Mucosa of stomach (tissue), 1 donor: ENCODE measurements at regions not wholly inside any gene's neighbourhood (a gene's known extent, or its start where the extent isn't known, plus 50 kb on each side); places are given as distances from the start of the nearest gene placed in this dataset.

Source experiments
- H3K27me3 ChIP-seq: one replicate; pipeline ENCODE4 v1.7.0; 2013; ENCODE audit warnings: mild to moderate bottlenecking, low read length; ENCODE audit not compliant: control insufficient read depth, insufficient read depth
- H3K36me3 ChIP-seq: one replicate; pipeline ENCODE4 v1.7.0; 2013; ENCODE audit warnings: low read length; ENCODE audit not compliant: control insufficient read depth, insufficient read depth
- H3K4me1 ChIP-seq: one replicate; pipeline ENCODE4 v1.7.0; 2013; ENCODE audit warnings: mild to moderate bottlenecking, low read length; ENCODE audit not compliant: control insufficient read depth, insufficient read depth
- H3K4me3 ChIP-seq: one replicate; pipeline ENCODE4 v1.7.0; 2013; ENCODE audit warnings: low read length
- H3K9ac ChIP-seq: one replicate; pipeline ENCODE4 v1.7.0; 2013; ENCODE audit warnings: mild to moderate bottlenecking, low read length, moderate library complexity
- H3K9me3 ChIP-seq: one replicate; pipeline ENCODE4 v1.7.0; 2013; ENCODE audit warnings: mild to moderate bottlenecking, low read length, moderate library complexity; ENCODE audit not compliant: control insufficient read depth
- donor health status: Pancreatic carcinoma.

DNA sequence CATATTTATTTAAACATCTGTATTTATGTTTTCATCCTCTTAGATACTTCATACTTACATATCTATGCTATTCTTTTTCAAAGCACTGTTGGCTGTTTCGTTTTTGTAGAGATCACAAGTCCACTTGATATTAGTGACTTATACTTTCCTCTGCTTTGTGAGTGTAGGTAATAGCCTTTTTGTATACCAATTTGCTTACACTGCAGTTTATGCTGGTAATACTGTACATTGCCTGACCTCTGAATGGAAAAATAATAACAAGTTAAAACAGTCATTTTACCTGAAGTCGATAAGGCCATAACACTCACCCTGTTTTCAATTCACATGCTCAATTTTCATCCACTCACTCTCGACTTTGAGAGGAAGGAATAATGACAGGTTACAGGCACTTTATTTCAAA is 89.9 kb upstream of the NANOGP8 start:
- no peaks in the 10 kb centered on the region for H3K36me3 ChIP-seq
- no peaks in the 10 kb centered on the region for H3K27me3 ChIP-seq
- no peaks in the 10 kb centered on the region for H3K4me1 ChIP-seq
- no peak overlapping the region for H3K9ac ChIP-seq
- H3K4me3 ChIP-seq, result no peak overlapping the region
- H3K9me3 ChIP-seq, result no peaks in the 10 kb centered on the region

DNA sequence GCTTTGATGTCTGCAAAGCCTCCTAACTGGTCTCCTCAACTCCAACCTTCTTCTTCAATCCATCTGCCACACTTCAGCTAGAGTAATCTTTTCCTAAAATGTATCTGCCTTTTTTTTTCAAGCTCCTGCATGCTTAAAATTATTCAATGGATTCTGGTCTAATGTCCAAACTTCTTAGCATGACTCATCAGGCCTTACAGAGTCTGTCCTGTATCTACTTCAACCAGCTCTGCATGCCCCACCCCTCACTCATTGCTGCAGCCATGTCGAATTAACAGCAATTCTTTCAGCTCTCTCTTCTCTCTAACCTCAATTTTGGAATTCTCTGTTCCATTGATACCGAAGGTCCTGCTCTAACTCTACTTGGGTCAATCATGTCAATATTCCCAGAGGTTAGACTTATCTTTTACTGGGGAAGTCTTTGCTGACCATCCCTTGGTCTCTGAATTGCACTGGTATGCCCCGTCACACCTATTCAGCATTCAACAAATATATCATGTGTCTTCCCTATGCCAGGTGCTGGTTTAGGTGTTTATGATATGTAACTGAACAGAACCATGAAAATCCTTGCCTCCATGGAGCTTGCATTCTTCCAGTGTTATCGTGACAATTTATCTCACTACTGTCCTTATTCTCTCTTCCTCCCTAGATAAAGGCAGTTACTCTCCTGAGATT is 88.5 kb upstream of the NANOGP8 start:
- H3K4me1 ChIP-seq, result no peaks in the 10 kb centered on the region
- no peak overlapping the region for H3K9ac ChIP-seq
- H3K9me3 ChIP-seq, result no peaks in the 10 kb centered on the region
- no peaks in the 10 kb centered on the region for H3K36me3 ChIP-seq
- H3K27me3 ChIP-seq, result no peaks in the 10 kb centered on the region
- H3K4me3 ChIP-seq, result no peak overlapping the region

DNA sequence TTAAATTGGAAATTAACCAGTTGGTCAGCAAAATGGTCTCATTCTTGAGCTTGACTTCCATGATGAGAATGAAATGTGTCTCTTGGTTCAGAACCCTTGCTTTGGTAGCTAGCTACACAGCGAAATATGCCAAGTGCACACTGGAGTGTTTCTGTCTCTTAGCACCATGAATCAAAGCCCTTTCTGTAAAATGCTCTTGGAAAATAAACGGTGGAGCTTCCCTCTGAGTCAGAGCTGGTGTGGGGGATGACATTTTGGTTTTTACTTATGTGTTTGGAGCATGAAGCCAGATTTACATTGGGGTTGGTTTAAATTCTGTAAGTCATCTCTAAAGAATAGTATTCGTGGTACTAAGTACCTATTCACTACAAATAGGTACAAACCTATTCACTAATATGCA is 85.1 kb upstream of the NANOGP8 start:
- Histone ChIP-seq H3K36me3 (no peaks in the 10 kb centered on the region), H3K9ac (no peak overlapping the region), H3K27me3 (no peaks in the 10 kb centered on the region), H3K4me1 (no peaks in the 10 kb centered on the region), H3K4me3 (no peak overlapping the region), H3K9me3 (no peaks in the 10 kb centered on the region)

DNA sequence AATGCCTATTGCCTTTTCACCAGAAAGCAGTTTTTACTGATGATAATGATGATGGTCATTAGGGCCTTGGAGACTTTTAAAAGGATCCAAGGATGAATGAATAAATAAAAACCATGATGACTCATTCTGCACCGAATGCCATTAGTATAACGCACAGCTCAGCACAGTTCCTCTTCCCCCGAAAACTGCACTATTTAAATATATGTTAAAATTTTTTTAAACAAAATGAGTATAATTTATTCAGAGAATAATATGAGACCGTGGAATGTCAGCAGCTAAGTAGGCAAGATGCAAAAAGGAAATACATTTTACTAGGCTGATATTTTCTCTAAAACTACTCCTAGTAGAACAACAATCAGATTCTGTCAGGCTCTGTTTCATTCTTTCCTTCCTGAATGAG is 83.4 kb upstream of the NANOGP8 start:
- H3K9me3 ChIP-seq, result no peaks in the 10 kb centered on the region
- no peaks in the 10 kb centered on the region for H3K4me1 ChIP-seq
- no peaks in the 10 kb centered on the region for H3K27me3 ChIP-seq
- H3K4me3 ChIP-seq, result no peak overlapping the region
- no peaks in the 10 kb centered on the region for H3K36me3 ChIP-seq
- no peak overlapping the region for H3K9ac ChIP-seq

DNA sequence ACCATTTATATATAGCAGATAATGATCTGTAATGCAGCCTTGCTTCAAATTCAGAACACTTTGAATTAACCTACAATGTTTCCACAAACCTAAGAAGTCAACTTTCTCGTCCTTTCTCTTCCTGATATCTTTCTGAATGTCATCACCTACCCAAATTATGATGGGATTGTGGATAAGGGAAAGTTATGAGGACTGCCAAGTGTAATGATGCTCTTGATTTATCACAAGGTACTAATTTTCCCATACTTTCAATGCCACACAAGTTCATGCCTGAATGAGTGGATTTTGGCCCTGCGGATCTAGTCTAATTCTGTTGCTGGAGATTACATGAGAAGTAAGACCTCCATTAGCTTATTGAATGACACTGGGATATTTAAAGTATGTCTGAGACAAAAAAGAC is 82.6 kb upstream of the NANOGP8 start:
- Histone ChIP-seq H3K9me3 (no peaks in the 10 kb centered on the region), H3K4me1 (no peaks in the 10 kb centered on the region), H3K27me3 (no peaks in the 10 kb centered on the region), H3K9ac (no peak overlapping the region), H3K4me3 (no peak overlapping the region), H3K36me3 (no peaks in the 10 kb centered on the region)

DNA sequence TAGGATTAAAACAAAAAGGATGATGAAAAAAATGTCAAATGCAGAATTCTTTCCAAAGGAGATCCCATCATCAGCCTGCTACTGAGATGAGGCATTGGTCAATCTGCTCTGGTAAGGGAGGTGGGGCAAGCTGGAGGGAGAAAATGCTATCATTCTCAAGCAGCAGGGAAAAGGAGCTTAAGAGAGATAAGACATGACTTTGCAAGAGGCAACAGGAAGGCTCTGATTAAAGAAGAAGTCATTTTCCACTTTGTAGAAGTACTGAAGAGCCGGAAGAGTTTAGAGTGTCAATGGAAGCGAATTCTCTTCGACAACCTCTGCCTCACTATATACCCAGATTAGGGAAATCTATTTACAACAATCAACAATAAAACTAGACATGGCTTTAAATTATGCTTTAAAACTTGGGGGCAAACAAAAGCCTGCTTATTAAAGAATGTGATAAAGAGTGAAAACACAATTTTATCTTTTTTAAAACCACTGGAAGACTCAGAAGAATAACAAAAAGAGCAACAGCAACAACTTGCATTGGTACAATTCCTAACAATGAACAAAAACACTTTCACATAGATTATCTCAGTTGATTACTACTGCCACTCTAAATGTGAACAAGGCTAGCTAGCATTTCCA is 81.8 kb upstream of the NANOGP8 start:
- Histone ChIP-seq H3K4me3 (no peak overlapping the region), H3K4me1 (no peaks in the 10 kb centered on the region), H3K36me3 (no peaks in the 10 kb centered on the region), H3K9ac (no peak overlapping the region), H3K9me3 (no peaks in the 10 kb centered on the region), H3K27me3 (no peaks in the 10 kb centered on the region)

DNA sequence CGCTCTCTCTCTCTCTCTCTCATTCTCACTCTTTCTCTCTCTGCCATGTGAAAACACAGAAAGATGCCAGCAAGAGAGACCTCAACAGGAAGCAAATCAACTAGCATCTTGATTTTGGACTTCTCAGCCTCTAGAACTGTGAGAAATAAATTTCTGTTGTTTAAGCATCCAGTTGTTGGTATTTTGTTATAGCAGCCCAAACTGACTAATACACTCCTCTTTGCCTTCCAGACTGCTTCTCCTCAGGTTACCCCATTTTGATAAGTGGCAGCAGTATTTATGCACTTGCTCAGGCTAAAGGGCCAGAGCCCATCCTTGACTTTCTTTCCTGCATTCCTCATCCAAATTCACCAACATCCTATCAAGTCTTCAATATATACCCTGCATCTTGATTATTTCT is 76.6 kb upstream of the NANOGP8 start:
- Histone ChIP-seq H3K36me3 (no peaks in the 10 kb centered on the region), H3K27me3 (no peaks in the 10 kb centered on the region), H3K4me3 (no peak overlapping the region), H3K9ac (no peak overlapping the region), H3K9me3 (no peaks in the 10 kb centered on the region), H3K4me1 (no peaks in the 10 kb centered on the region)

DNA sequence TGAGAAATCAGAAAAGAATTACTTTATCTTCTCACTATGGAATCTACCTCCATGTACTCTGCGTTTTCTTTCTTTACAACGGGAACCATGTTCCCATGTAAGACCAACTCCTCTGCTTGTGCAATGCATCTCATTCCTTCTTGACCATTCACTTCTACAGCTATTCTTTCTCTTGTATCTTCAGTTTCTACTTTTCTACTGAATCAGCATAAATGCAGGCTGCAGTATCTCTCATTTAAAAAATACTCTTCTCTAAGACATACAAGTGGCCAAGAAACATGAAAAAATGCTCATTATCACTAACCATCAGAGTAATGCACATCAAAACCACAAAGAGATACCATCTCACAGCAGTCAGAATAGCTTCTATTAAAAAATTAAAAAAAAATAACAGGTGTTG is 74.1 kb upstream of the NANOGP8 start:
- no peaks in the 10 kb centered on the region for H3K9me3 ChIP-seq
- no peaks in the 10 kb centered on the region for H3K36me3 ChIP-seq
- no peaks in the 10 kb centered on the region for H3K27me3 ChIP-seq
- H3K4me3 ChIP-seq, result no peak overlapping the region
- H3K9ac ChIP-seq, result no peak overlapping the region
- H3K4me1 ChIP-seq, result no peaks in the 10 kb centered on the region

DNA sequence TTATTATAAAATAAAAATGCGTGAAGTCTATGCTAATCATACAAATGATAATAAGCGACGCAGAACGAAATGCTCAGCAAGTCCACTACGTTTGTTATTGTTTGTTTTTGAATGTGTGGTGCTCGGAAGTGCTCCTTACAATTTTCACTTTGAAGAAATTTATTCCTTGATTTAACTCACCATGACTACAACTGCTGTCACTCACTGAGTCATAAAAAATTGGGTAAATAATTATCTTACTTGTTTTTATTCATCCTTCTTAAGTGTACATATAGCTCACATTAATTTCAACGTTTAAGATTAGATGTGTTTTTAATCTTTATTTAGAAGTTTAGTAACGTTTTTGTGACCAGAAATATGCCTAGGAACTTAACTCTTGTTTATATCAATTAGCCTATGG is 66.7 kb upstream of the NANOGP8 start:
- Histone ChIP-seq H3K9ac (no peak overlapping the region), H3K4me1 (no peaks in the 10 kb centered on the region), H3K36me3 (no peaks in the 10 kb centered on the region), H3K27me3 (no peaks in the 10 kb centered on the region), H3K4me3 (no peak overlapping the region), H3K9me3 (no peaks in the 10 kb centered on the region)

DNA sequence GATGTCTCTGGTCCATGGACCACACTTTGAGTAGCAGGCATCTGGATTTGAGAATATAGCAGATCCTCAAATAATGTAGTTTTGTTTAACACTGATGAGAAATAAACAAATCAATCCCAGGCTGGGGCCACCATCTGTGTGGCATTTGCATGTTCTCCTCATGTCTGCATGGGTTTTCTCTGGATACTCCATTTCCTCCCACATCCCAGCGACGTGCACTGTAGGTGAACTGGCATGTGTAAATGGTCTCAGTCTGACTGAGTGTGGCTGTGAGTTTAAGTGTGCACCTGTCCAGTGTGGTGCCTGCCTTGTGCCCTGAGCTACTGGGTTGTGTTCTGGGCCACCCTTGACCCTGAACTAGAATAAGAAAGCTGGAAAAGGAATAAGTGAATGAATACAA is 66.3 kb upstream of the NANOGP8 start:
- H3K4me1 ChIP-seq, result no peaks in the 10 kb centered on the region
- no peaks in the 10 kb centered on the region for H3K27me3 ChIP-seq
- H3K9ac ChIP-seq, result no peak overlapping the region
- H3K9me3 ChIP-seq, result no peaks in the 10 kb centered on the region
- H3K4me3 ChIP-seq, result no peak overlapping the region
- H3K36me3 ChIP-seq, result no peaks in the 10 kb centered on the region

DNA sequence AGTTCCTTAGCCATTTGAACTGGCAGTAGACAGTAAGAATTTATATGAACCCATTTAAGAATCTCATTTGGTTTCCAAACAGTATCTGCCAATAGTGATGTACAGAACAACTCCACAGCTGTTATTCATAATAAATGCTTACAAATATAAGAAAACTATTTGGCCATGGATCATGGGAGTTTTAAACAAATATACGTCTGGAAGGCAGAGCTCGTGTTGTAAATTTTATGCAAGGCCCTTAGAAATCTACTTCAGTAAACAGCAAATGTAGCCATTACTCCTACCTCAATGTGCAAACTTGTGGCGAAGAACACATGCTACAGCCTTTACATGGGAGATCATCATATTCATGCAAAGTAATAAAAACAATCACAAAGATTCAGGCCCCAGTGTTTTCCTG is 65.3 kb upstream of the NANOGP8 start:
- Histone ChIP-seq H3K27me3 (no peaks in the 10 kb centered on the region), H3K36me3 (no peaks in the 10 kb centered on the region)

DNA sequence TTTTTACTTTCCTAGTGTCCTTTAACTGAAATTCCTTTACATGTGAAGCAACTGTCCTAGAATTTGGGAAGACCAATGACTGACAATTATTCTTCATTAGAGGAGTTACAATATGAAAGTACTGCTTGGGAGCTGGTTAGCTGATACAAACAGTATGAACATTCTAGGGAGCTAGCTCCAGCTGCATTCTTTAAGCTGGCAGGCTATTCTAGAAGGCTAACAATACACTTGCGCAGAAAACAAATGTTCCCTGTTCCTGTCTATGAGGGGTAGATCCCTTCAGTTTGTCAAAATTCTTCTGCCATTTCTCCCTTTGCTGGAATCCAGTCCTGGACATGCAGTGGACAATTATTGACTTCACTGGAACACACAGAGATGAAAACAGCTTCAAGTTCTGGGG is 60.2 kb upstream of the NANOGP8 start:
- Histone ChIP-seq H3K4me1 (no peaks in the 10 kb centered on the region), H3K36me3 (no peaks in the 10 kb centered on the region), H3K9me3 (no peaks in the 10 kb centered on the region), H3K27me3 (no peaks in the 10 kb centered on the region), H3K4me3 (no peak overlapping the region), H3K9ac (no peak overlapping the region)

More for the DNA sequence above, 65.3 kb upstream of the NANOGP8 start:
- Histone ChIP-seq H3K9ac (no peak overlapping the region), H3K9me3 (no peaks in the 10 kb centered on the region), H3K4me1 (no peaks in the 10 kb centered on the region), H3K4me3 (no peak overlapping the region)

DNA sequence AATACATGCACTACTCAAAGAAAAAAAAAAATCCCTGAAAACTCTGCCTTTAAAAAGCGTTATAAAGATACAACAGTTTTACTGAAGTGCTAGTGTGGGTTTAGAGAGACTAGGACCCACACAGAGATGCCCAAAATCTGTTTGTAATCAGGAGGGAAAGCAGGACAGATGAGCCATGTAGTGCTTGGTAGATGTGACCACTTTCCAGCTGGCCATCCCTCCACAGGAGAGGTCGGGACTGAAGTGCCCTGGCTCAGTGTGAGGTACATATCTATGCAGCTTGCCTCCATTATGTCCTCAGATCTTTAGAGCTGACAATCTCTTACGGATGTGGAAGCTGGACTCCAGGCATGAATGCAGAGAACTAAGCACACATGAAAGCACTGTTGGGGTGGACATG is 57.5 kb upstream of the NANOGP8 start:
- Histone ChIP-seq H3K4me1 (no peaks in the 10 kb centered on the region), H3K27me3 (no peaks in the 10 kb centered on the region), H3K4me3 (no peak overlapping the region), H3K9me3 (no peaks in the 10 kb centered on the region), H3K36me3 (no peaks in the 10 kb centered on the region), H3K9ac (no peak overlapping the region)
